SK-N-SH (cell line): ENCODE measurements at regions not wholly inside any gene's neighbourhood (a gene's known extent, or its start where the extent isn't known, plus 50 kb on each side); places are given as distances from the start of the nearest gene placed in this dataset.

Source experiments
- CTCF ChIA-PET: fragments of 300-600, 350-600 bp; formaldehyde crosslinking; extraction: SDS; loops from one replicate; lab custom pipeline; 2021; lab: Yijun Ruan, JAX
- POLR2A ChIA-PET: fragments of 350-600 bp; sonication (Branson Sonifier 250); formaldehyde crosslinking; extraction: SDS; loops from one replicate; lab custom pipeline; 2020; ENCODE audit warnings: antibody characterized with exemption, inconsistent platforms; lab: Yijun Ruan, JAX
- DNase-seq: peaks from one replicate; pipeline ENCODE4 v3.0.0; 2012
- H2AFZ ChIP-seq: fragments of 200-600 bp; sonication (generic); 2 replicates; pipeline ENCODE4 v1.8.1; 2016; ENCODE audit warnings: antibody characterized with exemption, mild to moderate bottlenecking, low read depth
- H3F3A ChIP-seq: fragments of 200-600 bp; sonication (generic); replicated peaks from 2 replicates; pipeline ENCODE3; 2016; ENCODE audit warnings: antibody characterized with exemption, mild to moderate bottlenecking; ENCODE audit not compliant: insufficient read depth
- H3K27ac ChIP-seq, 2 experiments: fragments of 200-500 bp in 1 of 2; fragments of 200-600 bp in 1 of 2; sonication (Bioruptor generic) in 1 of 2; sonication (generic), shearing (Covaris generic) in 1 of 2; 2 replicates each; pipeline versions ENCODE4 v1.5.1 to v1.6.1; 2014 to 2016; ENCODE audit warnings: low read depth in 2 of 2, inconsistent platforms in 1 of 2, low read length in 1 of 2, mild to moderate bottlenecking in 1 of 2, mixed read lengths in 1 of 2
- H3K27me3 ChIP-seq: fragments of 200-600 bp; sonication (generic), shearing (Covaris generic); 2 replicates; pipeline ENCODE4 v1.6.1; 2016; ENCODE audit warnings: mixed run types; ENCODE audit not compliant: insufficient read depth
- H3K36me3 ChIP-seq, 2 experiments: fragments of 200-500 bp in 1 of 2; fragments of 200-600 bp in 1 of 2; sonication (Bioruptor generic) in 1 of 2; sonication (generic) in 1 of 2; replicated peaks in 1 of 2; 2 replicates each; pipeline versions ENCODE3 to v1.5.1; 2014 to 2016; ENCODE audit warnings: low read length in 1 of 2, mild to moderate bottlenecking in 1 of 2; ENCODE audit not compliant: insufficient read depth in 2 of 2, control insufficient read depth in 1 of 2
- H3K4me1 ChIP-seq, 2 experiments: fragments of 200-500 bp in 1 of 2; fragments of 200-600 bp in 1 of 2; sonication (Bioruptor generic) in 1 of 2; sonication (generic), shearing (Covaris generic) in 1 of 2; 2 replicates each; pipeline versions ENCODE4 v1.5.1 to v1.6.1; 2014 to 2016; ENCODE audit warnings: low read depth in 1 of 2, low read length in 1 of 2, mixed run types in 1 of 2; ENCODE audit not compliant: insufficient read depth in 2 of 2, control insufficient read depth in 1 of 2
- H3K4me2 ChIP-seq: fragments of 200-600 bp; sonication (generic), shearing (Covaris generic); 2 replicates; pipeline ENCODE4 v1.6.1; 2017; ENCODE audit warnings: mixed run types
- H3K4me3 ChIP-seq, 2 experiments: fragments of 200-500 bp in 1 of 2; fragments of 200-600 bp in 1 of 2; sonication (Bioruptor generic) in 1 of 2; sonication (generic), shearing (Covaris generic) in 1 of 2; 2 replicates each; pipeline versions ENCODE4 v1.5.1 to v1.8.1; 2014 to 2016; ENCODE audit warnings: low read depth in 2 of 2, inconsistent platforms in 1 of 2, low read length in 1 of 2, mild to moderate bottlenecking in 1 of 2, mixed read lengths in 1 of 2, moderate library complexity in 1 of 2
- H3K79me2 ChIP-seq: fragments of 200-600 bp; sonication (generic); 2 replicates; pipeline ENCODE4 v1.8.1; 2017; ENCODE audit warnings: mild to moderate bottlenecking; ENCODE audit not compliant: insufficient read depth
- H3K9ac ChIP-seq: fragments of 200-600 bp; sonication (generic); 2 replicates; pipeline ENCODE4 v1.6.1; 2017; ENCODE audit warnings: mixed run types
- H3K9me2 ChIP-seq: fragments of 200-600 bp; sonication (generic); 2 replicates; pipeline ENCODE4 v1.6.1; 2017; ENCODE audit warnings: mixed run types
- H3K9me3 ChIP-seq: fragments of 200-600 bp; sonication (generic); 2 replicates; pipeline ENCODE4 v1.6.1; 2017; ENCODE audit warnings: mixed run types, mild to moderate bottlenecking, moderate library complexity
- H4K20me1 ChIP-seq: fragments of 200-600 bp; sonication (generic); 2 replicates; pipeline ENCODE4 v1.6.1; 2017; ENCODE audit warnings: mild to moderate bottlenecking, mixed run types; ENCODE audit not compliant: insufficient read depth
- CHD2 ChIP-seq: fragments of 150-350 bp; IDR thresholded peaks from 2 replicates; pipeline ENCODE4 v1.6.1; 2018; ENCODE audit warnings: low read length; ENCODE audit not compliant: partially characterized antibody
- EP300 ChIP-seq, 2 experiments: IDR thresholded peaks; 2 replicates each; pipeline versions ENCODE4 v1.4.0 to v1.6.1; 2012; ENCODE audit warnings: borderline replicate concordance in 1 of 2, low read depth in 1 of 2, low read length in 1 of 2
- EZH2phosphoT487 ChIP-seq: fragments of 200-600 bp; sonication (generic); IDR thresholded peaks from 2 replicates; pipeline ENCODE4 v1.6.1; 2017; ENCODE audit warnings: low read depth, mixed run types, mild to moderate bottlenecking, antibody characterized with exemption, moderate library complexity, borderline replicate concordance
- FOSL2 ChIP-seq: IDR thresholded peaks from 2 replicates; pipeline ENCODE4 v1.4.0; 2012; ENCODE audit warnings: low read depth, mild to moderate bottlenecking, moderate library complexity, borderline replicate concordance
- FOXJ3 ChIP-seq: sonication (generic); formaldehyde crosslinking; IDR thresholded peaks from 2 replicates; pipeline ENCODE4 v1.5.1; 2020; ENCODE audit warnings: mild to moderate bottlenecking, missing genetic modification reagents
- FOXM1 ChIP-seq: IDR thresholded peaks from 2 replicates; pipeline ENCODE4 v1.4.0; 2012; ENCODE audit warnings: low read depth, mild to moderate bottlenecking
- GABPA ChIP-seq: IDR thresholded peaks from 2 replicates; pipeline ENCODE4 v1.4.0; 2012; ENCODE audit warnings: low read depth, mild to moderate bottlenecking
- GATA2 ChIP-seq: sonication (generic); formaldehyde crosslinking; IDR thresholded peaks from 2 replicates; pipeline ENCODE4 v1.5.0; 2020; ENCODE audit warnings: mild to moderate bottlenecking, missing genetic modification reagents
- IRF3 ChIP-seq: fragments of 150-350 bp; IDR thresholded peaks from 2 replicates; pipeline ENCODE4 v1.6.1; 2016; ENCODE audit warnings: mild to moderate bottlenecking, low read depth, low read length
- MAX ChIP-seq: IDR thresholded peaks from 2 replicates; pipeline ENCODE4 v1.4.0; 2012; ENCODE audit warnings: low read depth
- MEF2A ChIP-seq: IDR thresholded peaks from 2 replicates; pipeline ENCODE4 v1.4.0; 2012; ENCODE audit warnings: low read depth, borderline replicate concordance
- NRF1 ChIP-seq: IDR thresholded peaks from 2 replicates; pipeline ENCODE4 v1.6.1; 2012; ENCODE audit warnings: low read depth, mild to moderate bottlenecking, low read length
- RXRA ChIP-seq: IDR thresholded peaks from 2 replicates; pipeline ENCODE4 v1.4.0; 2012; ENCODE audit warnings: low read depth, mild to moderate bottlenecking, borderline replicate concordance
- SMC3 ChIP-seq: IDR thresholded peaks from 2 replicates; pipeline ENCODE4 v1.6.1; 2012; ENCODE audit warnings: low read depth, low read length, improper control_type of control experiment
- TAF1 ChIP-seq: IDR thresholded peaks from 2 replicates; pipeline ENCODE4 v1.6.1; 2012; ENCODE audit warnings: low read depth, mild to moderate bottlenecking, low read length, moderate library complexity, borderline replicate concordance
- TEAD4 ChIP-seq: IDR thresholded peaks from 2 replicates; pipeline ENCODE4 v1.4.0; 2012; ENCODE audit warnings: mild to moderate bottlenecking, borderline replicate concordance; ENCODE audit not compliant: insufficient read depth
- USF1 ChIP-seq: IDR thresholded peaks from 2 replicates; pipeline ENCODE4 v1.4.0; 2012; ENCODE audit warnings: low read depth, borderline replicate concordance
- ZBTB33 ChIP-seq: IDR thresholded peaks from 2 replicates; pipeline ENCODE4 v1.4.0; 2012; ENCODE audit warnings: low read depth, borderline replicate concordance
- WGBS: methylation state at CpG from one replicate; pipeline ENCODE4 v1.1.6; 2017; ENCODE audit warnings: low lambda C conversion rate; 5-methylcytosine and 5-hydroxymethylcytosine counted together

- POLR2A ChIA-PET: no interaction called here
- H3K36me3 ChIP-seq: no peaks in the 10 kb centered on the region
- H3K9ac ChIP-seq: no peak overlapping the region
- H3K9me3 ChIP-seq: no peaks in the 10 kb centered on the region
- TF ChIP-seq EZH2phosphoT487: no peak
- TF ChIP-seq MAX: no peak
- TF ChIP-seq FOXJ3 (CRISPR knock-in tag): no peak
- TF ChIP-seq FOXM1: no peak
- no peak for TF ChIP-seq USF1
- no peak for TF ChIP-seq EP300 (IDR thresholded peaks at IDR 0.05; ENCODE audit: borderline replicate concordance in 1 of 2, low read depth in 1 of 2, low read length in 1 of 2)
- TF ChIP-seq TEAD4: no peak
- no peak for TF ChIP-seq GATA2
- TF ChIP-seq SMC3: no peak
- no peak for TF ChIP-seq CHD2
- TF ChIP-seq GABPA: no peak
- TF ChIP-seq RXRA: no peak
- TF ChIP-seq MEF2A: no peak
- no peak for TF ChIP-seq IRF3
- TF ChIP-seq TAF1: no peak
- TF ChIP-seq NRF1: no peak
- TF ChIP-seq ZBTB33: no peak
- no peak for TF ChIP-seq FOSL2
- no peak overlapping the region for H3K4me2 ChIP-seq
- no peaks in the 10 kb centered on the region for H3K4me1 ChIP-seq
- no peaks in the 10 kb centered on the region for H4K20me1 ChIP-seq
- CTCF ChIA-PET: no interaction called here
- no peak overlapping the region for H2AFZ ChIP-seq
- H3K9me2 ChIP-seq: no peaks in the 10 kb centered on the region
- DNase-seq: no peak
- H3K27ac ChIP-seq: no peak overlapping the region
- WGBS: 0% methylated on average over 2 of the region's 2 CpGs
- H3K79me2 ChIP-seq: no peaks in the 10 kb centered on the region
- H3K4me3 ChIP-seq: no peak overlapping the region
- no peaks in the 10 kb centered on the region for H3F3A ChIP-seq
- no peaks in the 10 kb centered on the region for H3K27me3 ChIP-seq
Observed at GRCh38 chr3:24624938-24625681, 130.5 kb upstream of the THRB start.
